B cell (primary cell): ENCODE measurements at regions not wholly inside any gene's neighbourhood (a gene's known extent, or its start where the extent isn't known, plus 50 kb on each side); places are given as distances from the start of the nearest gene placed in this dataset.
A peak's percentile ranks its signal among the peaks of the same experiment; 100 is the strongest.
"Not testable (repeated sequence)": the region's sequence is repeated elsewhere in the genome, so short reads cannot be mapped to it uniquely, and the experiment has no call there.

Experiments
- ATAC-seq: fragments of 200-7000 bp; cut with Tn5 transposase; one replicate; pipeline ENCODE4 v1.10.0; 2021; ENCODE audit warnings: low read depth, mild to moderate bottlenecking, moderate number of reproducible peaks, moderate library complexity
- CTCF ChIA-PET: fragments of 350-600 bp; sonication (Branson Sonifier 250); formaldehyde crosslinking; loops from one replicate; lab custom pipeline; 2021; ENCODE audit warnings: antibody characterized with exemption, inconsistent platforms; lab: Charles Lee
- POLR2A ChIA-PET: fragments of 350-600 bp; sonication (Branson Sonifier 250); formaldehyde crosslinking; loops from one replicate; lab custom pipeline; 2021; ENCODE audit warnings: antibody characterized with exemption; lab: Charles Lee
- DNase-seq: peaks from one replicate; pipeline ENCODE4 v3.0.0; 2013
- H2AFZ ChIP-seq: 2 replicates; pipeline ENCODE4 v1.6.1; 2012; ENCODE audit warnings: mild to moderate bottlenecking, low read depth, low read length; ENCODE audit not compliant: insufficient read depth, poor library complexity, severe bottlenecking
- H3K27ac ChIP-seq, 2 donors: 1 replicate in 1 of 2; 2 replicates in 1 of 2; pipeline ENCODE4 v1.5.1; 2012 to 2013; ENCODE audit warnings: low read length in 2 of 2, mild to moderate bottlenecking in 2 of 2, moderate library complexity in 1 of 2
- H3K27me3 ChIP-seq, 4 experiments: fragments of 200-600 bp in 1 of 4; sonication (generic) in 1 of 4; replicated peaks in 1 of 4; 1 replicate in 2 of 4; 2 replicates in 2 of 4; pipeline versions ENCODE4 v1.6.1 to v1.7.0; 2013 to 2016; ENCODE audit warnings: low read length in 3 of 4, mild to moderate bottlenecking in 2 of 4, mixed read lengths in 1 of 4, moderate library complexity in 1 of 4; ENCODE audit not compliant: insufficient read depth in 4 of 4, control insufficient read depth in 3 of 4; ENCODE audit errors: control extremely low read depth in 1 of 4
- H3K36me3 ChIP-seq, 2 experiments: replicated peaks in 1 of 2; 1 replicate in 1 of 2; 2 replicates in 1 of 2; pipeline versions ENCODE4 v1.6.1 to v1.7.1; 2013; ENCODE audit warnings: low read length in 1 of 2; ENCODE audit not compliant: insufficient read depth in 2 of 2, control insufficient read depth in 1 of 2; ENCODE audit errors: control extremely low read depth in 1 of 2, extremely low read depth in 1 of 2
- H3K4me1 ChIP-seq, 2 donors: fragments of 200-600 bp in 1 of 2; sonication (generic) in 1 of 2; 1 replicate in 1 of 2; 2 replicates in 1 of 2; pipeline versions ENCODE4 v1.5.1 to v1.6.1; 2013 to 2017; ENCODE audit warnings: low read length in 2 of 2; ENCODE audit not compliant: control insufficient read depth in 2 of 2, insufficient read depth in 2 of 2
- H3K4me2 ChIP-seq: replicated peaks from 2 replicates; pipeline ENCODE3; 2012; ENCODE audit warnings: mild to moderate bottlenecking, low read depth, low read length; ENCODE audit not compliant: poor library complexity, severe bottlenecking
- H3K4me3 ChIP-seq, 5 experiments: fragments of 200-600 bp in 1 of 5; sonication (generic) in 1 of 5; 1 replicate in 3 of 5; 2 replicates in 2 of 5; pipeline versions ENCODE4 v1.5.1 to v1.7.0; 2011 to 2016; ENCODE audit warnings: low read length in 4 of 5, mild to moderate bottlenecking in 4 of 5, low read depth in 2 of 5, control low read depth in 1 of 5, moderate library complexity in 1 of 5; ENCODE audit not compliant: insufficient read depth in 1 of 5; ENCODE audit errors: control extremely low read depth in 1 of 5, extremely low read depth in 1 of 5
- H3K79me2 ChIP-seq: fragments of 200-600 bp; sonication (generic); one replicate; pipeline ENCODE4 v1.6.0; 2016; ENCODE audit warnings: low read length; ENCODE audit not compliant: control insufficient read depth, insufficient read depth
- H3K9ac ChIP-seq: fragments of 200-600 bp; sonication (generic); 2 replicates; pipeline ENCODE4 v1.6.1; 2017; ENCODE audit warnings: mild to moderate bottlenecking, low read length, moderate library complexity
- H3K9me3 ChIP-seq, 3 donors: one replicate each; pipeline versions ENCODE4 v1.6.1 to v1.7.1; 2013; ENCODE audit warnings: low read length in 2 of 3; ENCODE audit not compliant: control insufficient read depth in 2 of 3, insufficient read depth in 1 of 3; ENCODE audit errors: control extremely low read depth in 1 of 3
- H4K20me1 ChIP-seq: 2 replicates; pipeline ENCODE4 v1.6.0; 2012; ENCODE audit warnings: mild to moderate bottlenecking, low read length; ENCODE audit not compliant: insufficient read depth, control insufficient read depth, poor library complexity, severe bottlenecking
- H3K27ac Mint-ChIP-seq: one replicate; pipeline ENCODE4 v1.8.0; 2021; ENCODE audit warnings: mixed read lengths
- H3K27me3 Mint-ChIP-seq: one replicate; pipeline ENCODE4 v1.8.0; 2021; ENCODE audit warnings: mixed read lengths
- H3K4me1 Mint-ChIP-seq: one replicate; pipeline ENCODE4 v1.8.0; 2021; ENCODE audit warnings: mixed read lengths
- H3K4me3 Mint-ChIP-seq: one replicate; pipeline ENCODE4 v1.8.0; 2021; ENCODE audit warnings: mixed read lengths
- H3K9me3 Mint-ChIP-seq: one replicate; pipeline ENCODE4 v1.8.0; 2022; ENCODE audit warnings: mixed read lengths; ENCODE audit not compliant: insufficient read depth
- CTCF ChIP-seq: fragments of 200-600 bp; IDR thresholded peaks from one replicate; pipeline ENCODE4 v1.8.0; 2022; ENCODE audit warnings: antibody characterized with exemption, mild to moderate bottlenecking
- EZH2 ChIP-seq: IDR thresholded peaks from 2 replicates; pipeline ENCODE4 v1.6.1; 2012; ENCODE audit warnings: borderline replicate concordance, low read depth, mild to moderate bottlenecking, moderate library complexity, low read length; ENCODE audit not compliant: insufficient read depth, poor library complexity, severe bottlenecking
- WGBS: methylation state at CpG from one replicate; pipeline ENCODE4 v1.1.5; 2013; ENCODE audit warnings: missing lambda C conversion rate; ENCODE audit not compliant: insufficient coverage; 5-methylcytosine and 5-hydroxymethylcytosine counted together
- intact Hi-C: fragments of 100-400 bp; cut with micrococcal nuclease; formaldehyde crosslinking; loops from one replicate; pipeline ENCODE4 v1.10.0; 2022

GRCh38 chr12:94839347-94839746 lies 164.2 kb downstream of the NDUFA12 start:
- no peak overlapping the region for H3K4me3 ChIP-seq
- no peaks in the 10 kb centered on the region for H3K79me2 ChIP-seq
- no peaks in the 10 kb centered on the region for H3K27me3 Mint-ChIP-seq
- peaks cover 12% of the 10 kb centered on the region for H3K4me1 Mint-ChIP-seq
- peak overlapping the region; percentile 7 for H3K4me3 Mint-ChIP-seq
- no peaks in the 10 kb centered on the region for H3K36me3 ChIP-seq
- H3K4me2 ChIP-seq, result peak overlapping the region; percentile 4
- no peak overlapping the region for H3K9ac ChIP-seq
- H3K27me3 ChIP-seq, result no peaks in the 10 kb centered on the region
- ATAC-seq, result no peak
- TF ChIP-seq CTCF, result no peak
- TF ChIP-seq EZH2, result no peak
- ChIA-PET CTCF (interaction anchor here (1.3 kb wide), 2 partner anchors 21 to 36 kb away, joined by 3 to 4 read pairs; no protein-coding TSS in a partner anchor), POLR2A (no interaction called here)
- WGBS, result 30% methylated on average over 2 of the region's 5 CpGs
- no peak overlapping the region for H2AFZ ChIP-seq
- no peak for DNase-seq
- H3K9me3 Mint-ChIP-seq, result no peaks in the 10 kb centered on the region
- peaks cover 8 to 9% of the 10 kb centered on the region in 2 donors for H3K4me1 ChIP-seq
- peak overlapping the region; percentile 74 for H3K27ac Mint-ChIP-seq
- H3K27ac ChIP-seq, result no peak overlapping the region
- H3K9me3 ChIP-seq, result no peaks in the 10 kb centered on the region
- intact Hi-C loops, result no loop called here
- H4K20me1 ChIP-seq, result no peaks in the 10 kb centered on the region

- H4K20me1 ChIP-seq, POLR2A ChIA-PET, H3K79me2 ChIP-seq, ATAC-seq, H3K27ac ChIP-seq, H3K4me3 Mint-ChIP-seq, H3K9me3 Mint-ChIP-seq, H3K36me3 ChIP-seq, H3K9ac ChIP-seq, H3K9me3 ChIP-seq, H3K4me3 ChIP-seq, DNase-seq, CTCF ChIA-PET, intact Hi-C loops, H3K27me3 ChIP-seq, H3K27me3 Mint-ChIP-seq, H3K27ac Mint-ChIP-seq, H2AFZ ChIP-seq, H3K4me2 ChIP-seq: not testable (repeated sequence)
- H3K4me1 ChIP-seq, result peaks cover 19 to 22% of the 10 kb centered on the region in 2 donors
- H3K4me1 Mint-ChIP-seq, result peaks cover 23% of the 10 kb centered on the region
- 90% methylated on average over 6 of the region's 13 CpGs for WGBS
Measured at GRCh38 chr12:94836952-94837670, 166.4 kb downstream of the NDUFA12 start.
